GM12878 (cell line): ENCODE measurements at regions not wholly inside any gene's neighbourhood (a gene's known extent, or its start where the extent isn't known, plus 50 kb on each side); places are given as distances from the start of the nearest gene placed in this dataset.
A peak's percentile ranks its signal among the peaks of the same experiment; 100 is the strongest.

ENCODE experiments used
- ATF7 ChIP-seq: fragments of 450-650 bp; IDR thresholded peaks from 2 replicates; pipeline ENCODE4 v1.6.1; 2016; ENCODE audit warnings: low read depth, mild to moderate bottlenecking
- BCLAF1 ChIP-seq: fragments of 450-650 bp; IDR thresholded peaks from 2 replicates; pipeline ENCODE4 v1.6.1; 2017; ENCODE audit warnings: antibody characterized with exemption, mild to moderate bottlenecking, moderate library complexity
- DPF2 ChIP-seq: fragments of 450-650 bp; IDR thresholded peaks from 2 replicates; pipeline ENCODE4 v1.6.1; 2017; ENCODE audit warnings: mild to moderate bottlenecking
- MLLT1 ChIP-seq: fragments of 450-650 bp; IDR thresholded peaks from 2 replicates; pipeline ENCODE4 v1.6.1; 2016; ENCODE audit warnings: mild to moderate bottlenecking
- NBN ChIP-seq: fragments of 450-650 bp; IDR thresholded peaks from 2 replicates; pipeline ENCODE4 v1.6.1; 2016
- SP1 ChIP-seq: IDR thresholded peaks from one replicate; pipeline ENCODE4 v1.6.1; 2011; ENCODE audit warnings: low read depth, low read length
- SPI1 ChIP-seq: IDR thresholded peaks from 2 replicates; pipeline ENCODE4 v1.6.1; 2011; ENCODE audit warnings: low read depth, mild to moderate bottlenecking, low read length, moderate library complexity, borderline replicate concordance; ENCODE audit not compliant: insufficient read depth
- ZBTB11 ChIP-seq: fragments of 450-650 bp; formaldehyde crosslinking; IDR thresholded peaks from 2 replicates; pipeline ENCODE4 v1.5.0; 2022; ENCODE audit warnings: mild to moderate bottlenecking, missing genetic modification characterization
- ZBTB4 ChIP-seq: fragments of 450-650 bp; formaldehyde crosslinking; IDR thresholded peaks from 2 replicates; pipeline ENCODE4 v1.4.0; 2022; ENCODE audit warnings: mild to moderate bottlenecking, moderate library complexity
- ZNF217 ChIP-seq: fragments of 450-650 bp; IDR thresholded peaks from 2 replicates; pipeline ENCODE4 v1.6.1; 2017; ENCODE audit warnings: antibody characterized with exemption, mild to moderate bottlenecking

GRCh38 chr1:114234408-114235124, 80.9 kb upstream of the SYT6 start (continued):
- TF ChIP-seq ZBTB11 (CRISPR knock-in tag) (no peak), ATF7 (peak; percentile 33; the same call in 1 of the 2 replicates), BCLAF1 (no peak), SPI1 (peak; percentile 29; the same call in 1 of the 2 replicates), SP1 (no peak), ZNF217 (0 out of 2 replicates have a peak, but pooled peaks have one; percentile 27), NBN (0 out of 2 replicates have a peak, but pooled peaks have one; percentile 44), DPF2 (peak; percentile 61; the same call in 1 of the 2 replicates), ZBTB4 (CRISPR knock-in tag) (no peak), MLLT1 (0 out of 2 replicates have a peak, but pooled peaks have one; percentile 27)
